HepG2 (cell line): ENCODE measurements at regions not wholly inside any gene's neighbourhood (a gene's known extent, or its start where the extent isn't known, plus 50 kb on each side); places are given as distances from the start of the nearest gene placed in this dataset.

Experiments used
- small RNA-seq, 3 experiments: library from RNA; depleted of rRNA; stranded (forward); fragments of <200 nt; gene quantifications; one replicate each; pipeline ENCODE3, GENCODE V24; 2012; ENCODE audit warnings: low read depth in 2 of 3, low replicate concordance in 1 of 3; ENCODE audit not compliant: insufficient read length in 3 of 3, insufficient read depth in 2 of 3

Small RNA genes lying in the stretch of these regions (small RNA-seq; reads per million reads assigned to genes)
- gene RF00015 = 0 reads per million in 3 experiments
